ENCODE measurements at regions not wholly inside any gene's neighbourhood (a gene's known extent, or its start where the extent isn't known, plus 50 kb on each side); places are given as distances from the start of the nearest gene placed in this dataset.

DNA sequence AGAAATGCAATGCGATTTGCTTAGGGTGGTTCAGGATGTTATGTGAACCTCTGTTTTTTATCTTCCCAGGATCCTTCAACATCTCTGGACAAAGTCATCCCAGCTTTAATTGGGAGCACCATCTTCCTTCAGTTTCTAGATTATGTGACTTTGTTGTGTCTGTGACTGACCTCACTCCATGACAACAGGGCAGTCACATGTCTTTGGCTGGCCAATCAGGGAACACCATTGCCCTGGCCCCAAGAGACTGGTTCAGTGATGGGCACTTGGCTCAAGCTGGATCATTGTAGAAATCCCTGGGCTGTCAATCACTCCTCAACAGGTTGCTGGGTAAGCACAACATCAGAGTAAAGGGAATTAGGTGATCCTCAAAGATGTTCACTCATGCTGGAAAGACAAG lies 499.7 kb downstream of the XYLT1 start:
- Histone ChIP-seq H3K18ac (ENCODE audit: extremely low read depth, low read length) (no peak overlapping the region), H3K56ac (replicated peaks; ENCODE audit: insufficient read length, low read depth, low read length) (no peak overlapping the region), H3K9ac (replicated peaks in 1 of 4; ENCODE audit: extremely low read depth in 1 of 4, low read depth in 3 of 4, low read length in 3 of 4) (no peak overlapping the region), H3K14ac (ENCODE audit: insufficient read length) (no peak overlapping the region), H2AK5ac (ENCODE audit: low read depth, low read length) (no peak overlapping the region), H4K20me1 (replicated peaks in 1 of 2; ENCODE audit: control insufficient read depth in 1 of 2, insufficient read depth in 2 of 2, low read length in 2 of 2) (no peaks in the 10 kb centered on the region), H3K79me1 (ENCODE audit: low read depth, low read length) (no peaks in the 10 kb centered on the region), H4K5ac (ENCODE audit: insufficient read length, low read depth, low read length) (no peak overlapping the region), H3K4me1 (replicated peaks in 1 of 4; ENCODE audit: control insufficient read depth in 3 of 4, insufficient read depth in 4 of 4, low read length in 3 of 4) (no peaks in the 10 kb centered on the region), H3K23ac (ENCODE audit: insufficient read length) (no peak overlapping the region), H3K9me3 (ENCODE audit: insufficient read depth in 2 of 2, low read depth in 1 of 2, low read length in 1 of 2) (no peaks in the 10 kb centered on the region), H3K4me3 (ENCODE audit: extremely low read depth in 1 of 4, insufficient read depth in 2 of 4, low read depth in 3 of 4, low read length in 4 of 4) (no peak overlapping the region), H2BK12ac (ENCODE audit: low read depth, low read length) (no peak overlapping the region), H2BK120ac (replicated peaks; ENCODE audit: low read depth, low read length) (no peak overlapping the region), H3K79me2 (ENCODE audit: control insufficient read depth in 1 of 2, insufficient read depth in 2 of 2, low read length in 2 of 2) (no peaks in the 10 kb centered on the region), H3K27me3 (replicated peaks in 1 of 4; ENCODE audit: control insufficient read depth in 3 of 4, extremely low read depth in 1 of 4, insufficient read depth in 3 of 4, low read length in 3 of 4) (no peaks in the 10 kb centered on the region), H2AFZ (ENCODE audit: low read length) (no peak overlapping the region), H2BK5ac (ENCODE audit: low read depth, low read length) (no peak overlapping the region), H2BK15ac (ENCODE audit: low read length) (no peak overlapping the region), H3K23me2 (ENCODE audit: low read depth, low read length) (no peaks in the 10 kb centered on the region), H4K8ac (ENCODE audit: extremely low read depth, insufficient read depth, low read length) (no peak overlapping the region), H2BK20ac (ENCODE audit: low read length) (no peak overlapping the region), H3K4ac (replicated peaks; ENCODE audit: insufficient read length, low read depth, low read length) (no peak overlapping the region), H3K36me3 (ENCODE audit: control insufficient read depth in 2 of 4, insufficient read depth in 4 of 4, low read length in 3 of 4) (no peaks in the 10 kb centered on the region), H3K27ac (ENCODE audit: low read depth, low read length) (no peak overlapping the region), H3K4me2 (ENCODE audit: insufficient read depth in 1 of 2, low read depth in 2 of 2, low read length in 2 of 2) (no peak overlapping the region), H4K91ac (replicated peaks; ENCODE audit: insufficient read length, low read length) (no peak overlapping the region)
- no peak for DNase-seq (ENCODE audit: low read depth in 1 of 2, low spot score in 2 of 2)
- TF ChIP-seq CHD2 (IDR thresholded peaks at IDR 0.05; ENCODE audit: low read length) = no peak
- ChIA-PET CTCF (ENCODE audit: partially characterized antibody) (interaction anchor here (0.6 kb wide), 1 partner anchor 1083 kb away, joined by 3 read pairs; no protein-coding TSS in a partner anchor), POLR2A (ENCODE audit: partially characterized antibody) (no interaction called here)
- 88% methylated on average over 1 of the region's 1 CpG; no CpG with 5 or more reads in 1 of the 2 experiments for WGBS, 2 experiments (ENCODE audit: extremely low coverage in 1 of 2, insufficient coverage in 1 of 2, insufficient read length in 1 of 2, insufficient replicate concordance in 2 of 2, low coverage in 1 of 2, low lambda C conversion rate in 2 of 2, missing lambda C conversion rate in 1 of 2)
- no peak for FAIRE-seq

All from H1 (cell line).